ENCODE measurements at regions not wholly inside any gene's neighbourhood (a gene's known extent, or its start where the extent isn't known, plus 50 kb on each side); places are given as distances from the start of the nearest gene placed in this dataset.
"Not testable (repeated sequence)": the region's sequence is repeated elsewhere in the genome, so short reads cannot be mapped to it uniquely, and the experiment has no call there.

GRCh38 chr15:69673291-69673881 is 220.8 kb downstream of the RPLP1 start:
- ATAC-seq = no peak
- Histone ChIP-seq H3K4me1 (ENCODE audit: low read depth) (no peaks in the 10 kb centered on the region), H3K36me3 (ENCODE audit: low read depth) (no peaks in the 10 kb centered on the region), H3K4me3 (no peak overlapping the region), H3K9me3 (no peaks in the 10 kb centered on the region)
- intact Hi-C loops (cut with DNase I, micrococcal nuclease) = no loop called here
- no peak for DNase-seq
- TF ChIP-seq CTCF (IDR thresholded peaks at IDR 0.05) = no peak

- intact Hi-C loops (cut with DNase I, micrococcal nuclease) = no loop called here
- ATAC-seq = no peak
- Histone ChIP-seq H3K36me3 (ENCODE audit: low read depth) (no peaks in the 10 kb centered on the region), H3K9me3 (no peaks in the 10 kb centered on the region), H3K4me1 (ENCODE audit: low read depth) (no peaks in the 10 kb centered on the region), H3K4me3 (no peak overlapping the region)
- no peak for DNase-seq
- no peak for TF ChIP-seq CTCF (IDR thresholded peaks at IDR 0.05)
Measured at GRCh38 chr15:69675731-69676130, 223.1 kb downstream of the RPLP1 start.

GRCh38 chr15:69677403-69677802 is 224.8 kb downstream of the RPLP1 start:
- Histone ChIP-seq H3K36me3 (ENCODE audit: low read depth) (no peaks in the 10 kb centered on the region), H3K4me1 (ENCODE audit: low read depth) (no peaks in the 10 kb centered on the region), H3K9me3 (no peaks in the 10 kb centered on the region), H3K4me3 (no peak overlapping the region)
- intact Hi-C loops (cut with DNase I, micrococcal nuclease) = no loop called here
- ATAC-seq (no peak), DNase-seq (no peak)
- TF ChIP-seq CTCF (IDR thresholded peaks at IDR 0.05) = no peak

GRCh38 chr15:69679623-69680228 is 227.1 kb downstream of the RPLP1 start:
- Histone ChIP-seq H3K9me3 (no peaks in the 10 kb centered on the region), H3K36me3 (ENCODE audit: low read depth) (no peaks in the 10 kb centered on the region), H3K4me3 (no peak overlapping the region), H3K4me1 (ENCODE audit: low read depth) (no peaks in the 10 kb centered on the region)
- no peak for TF ChIP-seq CTCF (IDR thresholded peaks at IDR 0.05)
- ATAC-seq (no peak), DNase-seq (no peak)
- intact Hi-C loops (cut with DNase I, micrococcal nuclease) = no loop called here

GRCh38 chr15:69684823-69685222 is 232.2 kb downstream of the RPLP1 start:
- ATAC-seq; DNase-seq; H3K4me3 ChIP-seq; H3K4me1 ChIP-seq (ENCODE audit: low read depth); intact Hi-C loops (cut with DNase I, micrococcal nuclease); H3K36me3 ChIP-seq (ENCODE audit: low read depth): not testable (repeated sequence)
- H3K9me3 ChIP-seq = peaks cover 12% of the 10 kb centered on the region

GRCh38 chr15:69685512-69686452 is 233.2 kb downstream of the RPLP1 start:
- H3K36me3 ChIP-seq (ENCODE audit: low read depth) = no peaks in the 10 kb centered on the region
- no peak overlapping the region for H3K4me3 ChIP-seq
- intact Hi-C loops (cut with DNase I, micrococcal nuclease) = no loop called here
- H3K9me3 ChIP-seq = peaks cover 14% of the 10 kb centered on the region
- DNase-seq (peak in 1 of 3 donors; percentile 5), ATAC-seq (peak; percentile 91)
- H3K4me1 ChIP-seq (ENCODE audit: low read depth) = no peaks in the 10 kb centered on the region
- no peak for TF ChIP-seq CTCF (IDR thresholded peaks at IDR 0.05)

All from mucosa of descending colon (tissue), 3 donors.